K562 (cell line): ENCODE measurements at regions not wholly inside any gene's neighbourhood (a gene's known extent, or its start where the extent isn't known, plus 50 kb on each side); places are given as distances from the start of the nearest gene placed in this dataset.

ENCODE experiments used
- ATAC-seq: fragments of 200-7000 bp; cut with Tn5 transposase; 3 replicates; pipeline ENCODE4 v1.9.1; 2020; ENCODE audit warnings: moderate library complexity
- BruUV-seq: library from RNA; stranded (reverse); fragments of 400-500 nt; replicated peaks from 2 replicates; lab custom pipeline; 2021; lab: Mats Ljungman, UMichigan
- CTCF ChIA-PET: fragments of 300-600 bp; formaldehyde crosslinking; extraction: SDS; loops from one replicate; lab custom pipeline; 2021; ENCODE audit warnings: low intra/inter-chr PET ratio; lab: Yijun Ruan, JAX
- POLR2A ChIA-PET: fragments of 300-600, 350-650 bp; sonication (Branson Sonifier 250); formaldehyde crosslinking; extraction: SDS; loops from one replicate; lab custom pipeline; 2021; ENCODE audit warnings: antibody characterized with exemption, inconsistent platforms; lab: Yijun Ruan, JAX
- DNase-seq, 4 experiments: peaks; one replicate each; pipeline versions ENCODE4 v3.0.0 to v3.0.0-alpha.2; 2011 to 2018; ENCODE audit warnings: low spot score in 3 of 4, mixed read lengths in 3 of 4; ENCODE audit errors: extremely low read depth in 1 of 4
- FAIRE-seq: peaks from 2 replicates; lab custom pipeline; 2011; peaks lifted over from hg19 to GRCh38; lab: Jason Lieb, UNC
- H2AFZ ChIP-seq: 2 replicates; pipeline ENCODE4 v1.6.0; 2011; ENCODE audit warnings: low read depth, low read length, control low read depth, inconsistent platforms
- H3K27ac ChIP-seq: fragments of 200-600 bp; 3 replicates; pipeline ENCODE4 v1.8.0; 2011; ENCODE audit warnings: low read depth, mild to moderate bottlenecking, control low read depth, inconsistent platforms, low read length, moderate library complexity, mixed read lengths; ENCODE audit errors: extremely low read depth
- H3K27me3 ChIP-seq, 2 experiments: fragments of 300-600 bp in 1 of 2; 2 replicates in 1 of 2; 3 replicates in 1 of 2; pipeline versions ENCODE4 v1.6.0 to v1.8.0; 2011; ENCODE audit warnings: inconsistent platforms in 2 of 2, low read length in 2 of 2, mild to moderate bottlenecking in 1 of 2, mixed read lengths in 1 of 2, moderate library complexity in 1 of 2; ENCODE audit not compliant: control insufficient read depth in 2 of 2, insufficient read depth in 2 of 2
- H3K36me3 ChIP-seq: fragments of 300-600 bp; 3 replicates; pipeline ENCODE4 v1.8.0; 2011; ENCODE audit warnings: mild to moderate bottlenecking, low read length, inconsistent platforms; ENCODE audit not compliant: control insufficient read depth, insufficient read depth
- H3K4me1 ChIP-seq, 2 experiments: fragments of 200-600 bp in 1 of 2; replicated peaks in 1 of 2; 2 replicates in 1 of 2; 3 replicates in 1 of 2; pipeline versions ENCODE4 v1.5.1 to v1.8.0; 2011; ENCODE audit warnings: inconsistent platforms in 2 of 2, low read length in 2 of 2, mild to moderate bottlenecking in 1 of 2, mixed read lengths in 1 of 2, moderate library complexity in 1 of 2; ENCODE audit not compliant: control insufficient read depth in 2 of 2, insufficient read depth in 2 of 2
- H3K4me2 ChIP-seq: 2 replicates; pipeline ENCODE4 v1.6.1; 2011; ENCODE audit warnings: low read length, control low read depth, inconsistent platforms, mixed read lengths; ENCODE audit not compliant: insufficient read depth
- H3K4me3 ChIP-seq: fragments of 200-600 bp; sonication (generic), shearing (Covaris generic); 2 replicates; pipeline ENCODE4 v1.5.1; 2016; ENCODE audit warnings: control low read depth, inconsistent platforms
- H3K79me2 ChIP-seq: fragments of 200-600 bp; 3 replicates; pipeline ENCODE4 v1.8.0; 2011; ENCODE audit warnings: low read length, inconsistent platforms; ENCODE audit not compliant: control insufficient read depth, insufficient read depth
- H3K9ac ChIP-seq, 2 experiments: 2 replicates each; pipeline versions ENCODE4 v1.6.0 to v1.6.1; 2011; ENCODE audit warnings: low read depth in 2 of 2, low read length in 2 of 2, control low read depth in 1 of 2, inconsistent platforms in 1 of 2, mild to moderate bottlenecking in 1 of 2, mixed read lengths in 1 of 2; ENCODE audit not compliant: insufficient read depth in 1 of 2
- H3K9me1 ChIP-seq: one replicate; pipeline ENCODE4 v1.6.0; 2011; ENCODE audit warnings: inconsistent platforms, mild to moderate bottlenecking, low read length, moderate library complexity; ENCODE audit not compliant: control insufficient read depth, insufficient read depth
- H3K9me3 ChIP-seq: replicated peaks from 2 replicates; pipeline ENCODE4 v1.5.1; 2011; ENCODE audit warnings: low read depth, low read length, inconsistent platforms; ENCODE audit not compliant: control insufficient read depth, insufficient read depth
- H4K20me1 ChIP-seq: replicated peaks from 2 replicates; pipeline ENCODE4 v1.6.1; 2011; ENCODE audit warnings: low read length, inconsistent platforms, mixed read lengths; ENCODE audit not compliant: control insufficient read depth, insufficient read depth
- BRD4 ChIP-seq: fragments of 200-600 bp; sonication (generic); IDR thresholded peaks from 2 replicates; pipeline ENCODE4 v1.6.1; 2017; ENCODE audit warnings: inconsistent platforms
- DMBX1 ChIP-seq: fragments of 250-450 bp; sonication (Bioruptor Pico); IDR thresholded peaks from 2 replicates; pipeline ENCODE4 v1.8.0; 2022; ENCODE audit warnings: inconsistent platforms, mild to moderate bottlenecking, moderate library complexity, borderline replicate concordance
- L3MBTL2 ChIP-seq: fragments of 450-650 bp; IDR thresholded peaks from 2 replicates; pipeline ENCODE4 v1.6.1; 2016; ENCODE audit warnings: mild to moderate bottlenecking, moderate library complexity
- ZBTB7A ChIP-seq: IDR thresholded peaks from 2 replicates; pipeline ENCODE4 v1.6.1; 2011; ENCODE audit warnings: low read depth, mild to moderate bottlenecking, low read length, moderate library complexity, borderline replicate concordance; ENCODE audit not compliant: control insufficient read depth
- ZNF263 ChIP-seq: sonication (generic); formaldehyde crosslinking; IDR thresholded peaks from 2 replicates; pipeline ENCODE4 v1.8.0; 2022; ENCODE audit warnings: mild to moderate bottlenecking, missing genetic modification reagents, borderline replicate concordance
- ZNF311 ChIP-seq: fragments of 250-450 bp; sonication (Bioruptor Pico); IDR thresholded peaks from 2 replicates; pipeline ENCODE4 v1.4.0; 2020; ENCODE audit warnings: mild to moderate bottlenecking, moderate library complexity
- WGBS: fragments of 100-300 bp; shearing (Covaris generic); methylation state at CpG from one replicate; pipeline ENCODE4 v1.1.6; 2016; ENCODE audit warnings: low coverage, mixed read lengths; ENCODE audit not compliant: insufficient coverage; ENCODE audit errors: missing lambda C conversion rate; 5-methylcytosine and 5-hydroxymethylcytosine counted together
- in situ Hi-C: fragments of 300-500 bp; cut with MboI; formaldehyde crosslinking; loops from 4 replicates; pipeline ENCODE4 v1.15.0; 2018; ENCODE audit warnings: inconsistent platforms, mixed read lengths
- intact Hi-C: fragments of 100-400 bp; cut with micrococcal nuclease; formaldehyde crosslinking; loops from 2 replicates; pipeline ENCODE4 v1.14.2; 2022

DNA sequence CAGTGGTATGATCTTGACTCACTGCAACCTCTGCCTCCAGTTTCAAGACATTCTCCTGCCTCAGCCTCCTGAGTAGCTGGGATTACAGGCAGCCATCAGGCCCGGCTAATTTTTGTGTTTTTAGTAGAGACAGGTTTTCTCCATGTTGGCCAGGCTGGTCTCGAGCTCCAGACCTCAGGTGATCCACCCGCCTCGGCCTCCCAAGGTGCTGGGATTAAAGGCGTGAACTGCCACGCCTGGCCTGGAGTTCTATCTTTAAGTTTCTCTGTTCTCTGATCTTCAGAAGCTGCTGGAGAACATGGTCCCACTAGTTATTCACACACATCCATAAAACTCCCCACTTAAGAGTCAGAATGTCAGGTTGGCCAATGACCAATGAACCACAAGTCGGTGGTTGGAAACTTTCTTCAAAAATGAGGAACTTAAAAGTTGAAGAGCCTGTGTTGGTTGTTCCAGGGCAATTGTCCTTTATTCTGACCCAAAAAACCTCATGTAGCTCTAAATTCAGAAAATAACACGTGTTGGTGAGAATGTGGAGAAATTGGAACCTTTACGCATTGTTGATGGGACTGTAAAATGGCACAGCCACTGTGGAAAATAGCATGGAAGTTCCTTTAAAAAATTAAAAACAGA, 55.9 kb upstream of the PIK3CB start (continued):
- TF ChIP-seq ZNF263 (no peak), BRD4 (peak; percentile 30; the same call in 1 of the 2 replicates), L3MBTL2 (peak; percentile 60)

- Histone ChIP-seq H3K36me3 (no peaks in the 10 kb centered on the region), H2AFZ (peak overlapping the region; percentile 51), H3K4me3 (no peak overlapping the region), H4K20me1 (no peaks in the 10 kb centered on the region), H3K4me2 (no peak overlapping the region), H3K9ac (no peak overlapping the region), H3K27ac (peak overlapping the region; percentile 20; the same call in 1 of the 3 replicates), H3K27me3 (no peaks in the 10 kb centered on the region), H3K9me1 (no peaks in the 10 kb centered on the region), H3K79me2 (no peaks in the 10 kb centered on the region), H3K4me1 (peaks cover 3 to 19% of the 10 kb centered on the region in 2 experiments; a peak in 3 of 5 replicates), H3K9me3 (no peaks in the 10 kb centered on the region)
- ATAC-seq (peak; percentile 42; the same call in 1 of the 3 replicates), DNase-seq (no peak), FAIRE-seq (no peak)
- BruUV-seq: no TSS peak
- ChIA-PET POLR2A (interaction anchor here (0.6 to 2.9 kb wide), 5 partner anchors 9 to 410 kb away, joined by 3 to 14 read pairs (median 4); no protein-coding TSS in a partner anchor), CTCF (no interaction called here)
- in situ Hi-C loops (no loop called here), intact Hi-C loops (no loop called here)
- TF ChIP-seq ZNF311 (CRISPR knock-in tag) (peak; percentile 66; the same call in 1 of the 2 replicates), DMBX1 (CRISPR knock-in tag) (peak; percentile 59; the same call in 1 of the 2 replicates), ZBTB7A (no peak)
- WGBS: 97% methylated on average over 3 of the region's 3 CpGs
Observed at GRCh38 chr3:138889792-138890191, 55.1 kb upstream of the PIK3CB start.
